Stimulated activated CD4-positive, alpha-beta T cell treated with anti-CD3 and anti-CD28 coated beads, TNF-alpha, amount 100 ng/mL, for 48 hours (primary cell): ENCODE measurements at regions not wholly inside any gene's neighbourhood (a gene's known extent, or its start where the extent isn't known, plus 50 kb on each side); places are given as distances from the start of the nearest gene placed in this dataset.

Source experiments
- DNase-seq, 3 donors: peaks; one replicate each; pipeline ENCODE4 v3.0.0-alpha.2; 2020; ENCODE audit warnings: low read depth in 3 of 3

DNA sequence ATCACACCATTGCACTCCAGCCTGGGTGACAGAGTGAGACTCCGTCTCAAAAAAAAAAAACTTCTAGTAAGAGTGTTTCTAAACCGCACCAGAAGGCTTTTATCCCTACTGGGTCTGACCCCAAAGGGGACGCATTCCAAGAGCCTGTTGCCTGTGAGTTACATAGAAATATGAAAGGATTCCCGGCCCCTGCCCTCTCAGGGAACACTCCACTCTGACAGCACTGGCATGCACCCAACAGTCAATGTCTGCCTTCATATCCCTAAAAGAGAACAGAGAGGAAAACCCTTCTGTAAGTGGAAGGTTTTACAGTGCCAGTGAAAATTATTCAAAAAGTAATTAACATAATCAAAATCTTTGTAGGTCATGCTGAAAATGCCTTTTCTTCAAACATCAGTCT is 117.1 kb upstream of the PTPRT start:
- no peak for DNase-seq

- DNase-seq: no peak
Observed at GRCh38 chr20:43305749-43306148, 116.0 kb upstream of the PTPRT start.

DNA sequence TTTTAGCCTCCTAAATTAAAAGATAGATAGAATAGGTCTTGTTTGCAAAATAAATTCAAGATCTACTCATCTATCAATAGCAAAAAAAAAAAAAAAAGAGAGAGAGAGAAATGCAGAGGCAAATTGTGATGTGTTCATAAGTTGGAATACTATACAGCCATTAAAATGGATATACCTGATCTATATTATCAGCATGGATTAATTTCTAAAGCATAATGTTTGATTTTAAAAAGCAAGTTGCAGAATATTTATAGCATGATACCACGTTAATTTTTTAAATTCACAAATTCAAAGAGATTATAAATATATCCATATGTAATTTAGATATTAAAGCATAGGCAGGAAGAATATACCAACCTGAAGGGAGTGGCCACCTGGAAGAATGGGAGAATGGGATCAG is 114.9 kb upstream of the PTPRT start:
- no peak for DNase-seq

DNA sequence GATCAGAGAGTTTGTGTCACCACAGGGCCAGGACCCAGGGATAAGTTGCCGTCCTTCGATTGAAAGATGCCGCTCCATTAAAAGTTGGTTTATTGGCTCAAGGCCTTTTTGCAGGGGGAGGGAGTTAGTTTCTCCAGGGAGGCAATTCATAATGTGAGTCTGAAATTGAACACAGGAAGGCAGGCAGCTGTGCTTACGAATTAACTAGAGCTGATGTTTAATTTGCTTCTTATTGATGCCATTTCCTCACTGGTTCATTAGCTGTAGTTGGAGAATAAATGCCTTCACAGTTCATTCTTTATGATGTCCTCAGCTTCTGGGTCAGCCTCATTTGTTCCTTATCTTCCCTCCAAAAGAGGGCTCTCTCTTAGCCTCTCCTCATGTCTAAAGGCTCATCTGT is 113.2 kb upstream of the PTPRT start:
- no peak for DNase-seq

DNA sequence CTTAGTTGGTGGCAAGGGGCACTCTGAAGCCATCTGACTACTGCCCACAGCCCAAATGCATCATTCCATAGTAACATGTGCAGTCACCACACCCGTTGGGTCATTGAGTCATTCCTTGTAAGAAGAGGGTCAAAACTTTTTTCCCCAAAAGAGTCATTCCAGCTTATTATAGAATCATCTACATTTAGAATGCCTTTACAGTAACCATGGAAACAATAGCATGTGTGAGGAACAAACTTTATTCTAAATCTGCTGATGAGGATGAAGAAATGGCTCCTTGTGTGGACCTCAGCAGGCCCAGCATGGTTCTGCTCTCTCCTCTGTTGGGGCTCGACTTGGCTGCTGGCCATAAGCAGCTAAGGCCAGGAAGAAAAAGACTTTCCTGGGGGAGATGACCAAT is 111.2 kb upstream of the PTPRT start:
- DNase-seq: no peak

GRCh38 chr20:43295781-43296180 is 106.1 kb upstream of the PTPRT start:
- no peak for DNase-seq

DNA sequence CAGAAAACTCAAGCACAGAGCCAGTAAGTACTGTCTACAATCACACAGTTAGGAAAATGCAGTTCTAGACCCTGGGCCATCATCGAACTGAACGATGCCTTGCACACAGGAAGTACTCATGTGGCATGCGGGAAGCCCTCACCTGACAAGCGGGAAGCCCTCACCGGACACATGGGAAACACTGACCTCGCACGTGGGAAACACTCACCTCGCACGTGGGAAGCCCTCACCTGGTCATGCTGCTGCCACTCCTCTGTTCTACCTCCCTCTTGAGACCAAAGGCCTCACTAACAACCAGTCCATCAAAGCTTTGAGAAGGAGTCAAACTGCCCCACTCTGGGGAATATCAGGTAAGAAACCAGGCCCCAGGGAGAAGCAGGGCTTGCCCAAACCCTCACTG is 105.6 kb upstream of the PTPRT start:
- DNase-seq: no peak

DNA sequence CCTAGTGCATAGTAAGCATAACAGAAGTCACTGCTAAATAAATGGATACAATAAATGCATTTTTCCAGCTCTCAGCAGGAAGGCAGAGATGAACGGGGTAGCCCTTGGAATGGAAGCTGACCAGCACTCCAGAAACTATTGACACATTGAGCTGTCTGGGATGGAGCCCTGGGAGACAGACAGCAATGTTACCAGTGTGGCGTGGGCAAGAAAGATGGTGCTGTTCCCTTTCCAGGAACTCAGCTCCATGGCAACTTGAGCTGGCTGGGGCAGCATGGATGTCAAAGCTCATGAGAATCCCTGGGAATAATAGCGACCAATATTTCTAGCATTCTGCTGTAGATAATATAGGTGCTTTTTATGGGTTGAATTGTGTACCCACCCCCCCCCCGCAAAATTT is 104.3 kb upstream of the PTPRT start:
- no peak for DNase-seq

DNA sequence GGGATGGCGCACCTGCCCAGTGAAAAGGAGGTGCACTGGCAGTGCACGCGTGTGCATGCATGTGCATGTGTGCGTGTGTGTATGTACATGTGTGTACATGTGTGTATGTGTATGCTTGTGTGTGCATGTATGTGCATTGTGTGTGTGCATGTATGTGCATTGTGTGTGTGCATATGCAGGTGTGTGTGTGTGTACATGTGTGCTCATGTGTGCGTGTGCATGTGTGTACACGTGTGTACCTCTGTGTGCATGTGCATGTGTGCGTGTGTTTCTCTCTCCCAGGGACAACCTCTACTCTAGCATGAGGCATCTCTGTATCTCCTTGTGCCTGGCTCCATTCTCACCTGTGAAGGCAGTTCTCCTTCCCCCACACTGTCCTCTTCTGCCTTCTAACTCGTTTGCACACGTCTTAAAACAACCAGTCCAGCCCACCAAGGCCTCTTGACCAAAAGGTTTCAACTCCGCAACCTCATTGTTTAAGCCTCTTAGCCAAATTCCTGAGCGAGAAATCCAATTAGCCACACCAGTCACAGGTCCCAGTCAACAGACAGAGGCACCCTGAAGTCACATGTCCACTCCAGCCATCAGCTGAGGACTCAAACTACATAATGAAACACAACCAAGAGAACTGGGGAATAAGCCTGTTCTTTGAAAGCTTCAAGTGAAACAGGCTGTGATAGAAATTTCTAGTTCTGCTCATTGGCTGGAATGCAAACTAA is 103.5 kb upstream of the PTPRT start:
- DNase-seq: no peak

GRCh38 chr20:43292222-43292621 is 102.5 kb upstream of the PTPRT start:
- DNase-seq: no peak

- no peak for DNase-seq
Observed at GRCh38 chr20:43287637-43288036, 97.9 kb upstream of the PTPRT start.

- no peak for DNase-seq
Observed at GRCh38 chr20:43285170-43285569, 95.5 kb upstream of the PTPRT start.

DNA sequence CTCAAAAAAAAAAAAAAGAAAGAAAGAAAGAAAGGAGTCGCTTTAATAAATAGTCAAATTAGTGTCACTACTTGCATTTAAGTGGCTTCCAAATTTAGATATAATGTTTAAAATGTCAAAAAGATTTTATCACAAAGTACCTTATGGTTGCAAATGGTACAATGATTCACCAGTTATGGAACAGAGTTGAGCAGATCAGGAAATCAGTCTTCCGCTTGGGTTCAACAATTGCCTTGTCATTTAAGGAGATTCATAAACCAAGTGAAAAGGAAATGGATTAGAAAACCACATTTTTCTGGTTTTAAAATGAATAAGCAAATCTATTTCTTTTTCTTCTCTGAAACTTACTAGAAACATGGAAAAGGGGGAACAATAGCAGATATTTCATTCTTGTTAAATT is 94.8 kb upstream of the PTPRT start:
- no peak for DNase-seq

GRCh38 chr20:43283126-43283525 is 93.4 kb upstream of the PTPRT start:
- DNase-seq: no peak

- DNase-seq: no peak
Observed at GRCh38 chr20:43271980-43272379, 82.3 kb upstream of the PTPRT start.

GRCh38 chr20:43265449-43265848 is 75.7 kb upstream of the PTPRT start:
- DNase-seq: no peak

GRCh38 chr20:43263226-43263625 is 73.5 kb upstream of the PTPRT start:
- DNase-seq: no peak

DNA sequence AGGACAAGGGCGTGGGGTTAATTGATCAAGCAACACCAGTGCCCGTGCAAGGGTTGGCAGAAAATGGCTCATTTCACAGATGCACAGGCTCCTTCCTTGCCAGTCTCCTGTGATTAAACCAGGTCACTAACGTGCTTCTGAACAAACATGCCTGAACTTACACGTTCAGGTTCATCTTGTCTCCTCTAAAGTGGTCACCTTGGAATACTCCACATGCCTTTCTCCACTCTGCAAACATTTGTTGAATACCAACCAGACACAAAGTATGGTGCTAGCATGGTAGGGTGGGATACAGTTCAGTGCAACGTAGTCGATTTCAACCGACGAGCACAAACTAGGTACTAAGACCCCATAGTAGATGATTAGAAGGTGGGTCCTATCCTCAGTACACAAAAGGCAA is 72.6 kb upstream of the PTPRT start:
- DNase-seq: no peak

DNA sequence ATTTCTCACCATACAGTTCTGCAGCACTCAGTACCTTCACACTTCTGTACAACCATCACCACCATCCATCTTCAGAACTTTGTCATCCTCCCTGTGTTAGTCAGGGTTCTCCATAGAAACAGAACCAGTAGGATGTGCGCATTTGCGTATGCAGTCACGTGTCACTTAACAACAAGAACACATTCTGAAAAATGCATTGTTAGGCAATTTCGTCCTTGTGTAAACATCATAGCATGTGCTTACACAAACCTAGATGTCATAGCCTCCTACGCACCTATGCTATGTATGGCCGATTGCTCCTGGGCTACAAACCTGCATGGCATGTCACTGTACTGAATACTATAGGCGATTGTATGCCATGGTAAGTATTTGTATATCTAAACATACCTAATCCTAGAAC is 66.2 kb upstream of the PTPRT start:
- DNase-seq: no peak

GRCh38 chr20:43252761-43253160 is 63.1 kb upstream of the PTPRT start:
- no peak for DNase-seq

DNA sequence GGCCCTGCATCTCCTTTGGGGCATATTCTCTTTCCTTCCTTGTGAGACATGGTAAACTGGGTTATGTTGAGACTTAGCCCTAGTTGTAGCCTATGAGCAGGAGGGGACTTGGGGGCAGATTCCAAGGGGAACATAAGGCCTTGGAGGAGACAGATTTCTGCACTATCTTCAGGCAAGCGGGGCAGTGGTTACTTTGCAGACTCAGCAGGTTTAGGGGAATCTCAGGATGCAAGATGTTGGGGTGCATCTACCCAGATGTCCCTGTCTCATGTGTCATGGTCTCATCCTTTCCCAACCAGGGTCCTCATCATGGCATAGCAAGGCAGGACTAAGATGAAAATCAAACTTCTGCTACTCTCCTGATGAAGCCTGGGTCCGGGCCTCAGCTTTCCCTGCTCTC is 58.6 kb upstream of the PTPRT start:
- no peak for DNase-seq

DNA sequence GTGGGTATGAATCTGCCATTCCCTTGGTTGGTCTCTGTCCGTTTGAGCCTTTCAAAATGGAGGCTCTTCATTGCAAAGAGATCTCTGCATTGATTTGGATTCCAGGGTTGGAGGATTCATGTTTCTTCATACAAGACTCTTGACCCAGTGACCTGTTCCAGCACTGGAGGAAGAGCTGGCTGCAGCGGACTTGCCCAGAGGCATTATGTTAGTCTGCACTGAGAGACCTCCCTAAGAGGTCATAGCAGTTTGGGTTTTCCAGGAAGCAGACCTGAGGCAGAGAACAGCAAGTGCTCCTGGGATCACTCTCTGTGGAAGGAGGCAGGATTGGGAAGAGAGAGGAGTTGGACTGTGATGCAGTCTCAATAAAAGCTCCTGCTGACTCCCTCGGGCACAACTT is 57.7 kb upstream of the PTPRT start:
- DNase-seq: no peak

DNA sequence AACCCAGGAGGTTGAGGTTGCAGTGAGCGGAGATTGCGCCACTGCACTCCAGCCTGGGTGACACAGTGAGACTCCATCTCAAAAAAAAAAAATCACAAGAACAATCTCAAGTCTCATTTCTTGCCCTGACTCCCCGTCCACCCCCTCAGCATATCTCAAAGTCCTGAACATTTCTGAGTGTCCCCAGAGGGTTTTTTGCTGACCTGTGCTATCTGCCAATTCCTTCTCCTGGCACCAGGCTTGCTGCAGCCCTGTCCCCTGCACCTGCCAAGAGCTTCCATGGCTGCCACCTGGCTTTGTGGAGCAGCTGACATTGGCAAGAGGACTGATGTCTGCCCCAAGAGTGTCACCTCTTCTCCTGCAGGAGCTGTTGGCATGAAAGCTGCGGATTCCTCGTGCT is 54.9 kb upstream of the PTPRT start:
- DNase-seq: no peak

GRCh38 chr20:43243672-43244269 is 54.1 kb upstream of the PTPRT start:
- DNase-seq: no peak
